Medulla oblongata (tissue), 1 donor: ENCODE measurements at regions not wholly inside any gene's neighbourhood (a gene's known extent, or its start where the extent isn't known, plus 50 kb on each side); places are given as distances from the start of the nearest gene placed in this dataset.
"Not testable (repeated sequence)": the region's sequence is repeated elsewhere in the genome, so short reads cannot be mapped to it uniquely, and the experiment has no call there.

ENCODE experiments used
- DNase-seq: peaks from one replicate; pipeline ENCODE4 v3.0.0-alpha.2; 2015; ENCODE audit errors: extremely low spot score

GRCh38 chr5:174482607-174483024, 241.8 kb upstream of the MSX2 start:
- no peak for DNase-seq

GRCh38 chr5:174483411-174483810, 241.0 kb upstream of the MSX2 start:
- DNase-seq = no peak

DNA sequence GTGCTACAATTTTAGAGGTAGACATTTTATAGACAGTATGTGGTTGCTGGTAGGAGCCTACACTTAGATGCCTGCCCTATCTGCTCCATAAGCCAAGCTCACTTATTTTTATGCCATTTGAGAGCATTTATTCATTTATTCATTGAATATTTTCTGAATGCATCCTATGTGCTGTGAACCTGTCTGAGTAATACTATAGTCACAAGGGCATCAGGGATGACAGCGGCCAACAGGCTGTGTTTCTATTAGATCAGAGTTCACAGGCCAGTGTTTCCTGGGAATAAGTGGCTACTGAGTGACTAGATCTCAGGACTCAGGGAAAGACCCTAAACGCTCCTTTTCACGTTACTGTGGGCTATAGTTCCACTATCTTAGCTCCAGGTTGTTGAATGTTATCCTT, 235.2 kb upstream of the MSX2 start:
- no peak for DNase-seq

DNA sequence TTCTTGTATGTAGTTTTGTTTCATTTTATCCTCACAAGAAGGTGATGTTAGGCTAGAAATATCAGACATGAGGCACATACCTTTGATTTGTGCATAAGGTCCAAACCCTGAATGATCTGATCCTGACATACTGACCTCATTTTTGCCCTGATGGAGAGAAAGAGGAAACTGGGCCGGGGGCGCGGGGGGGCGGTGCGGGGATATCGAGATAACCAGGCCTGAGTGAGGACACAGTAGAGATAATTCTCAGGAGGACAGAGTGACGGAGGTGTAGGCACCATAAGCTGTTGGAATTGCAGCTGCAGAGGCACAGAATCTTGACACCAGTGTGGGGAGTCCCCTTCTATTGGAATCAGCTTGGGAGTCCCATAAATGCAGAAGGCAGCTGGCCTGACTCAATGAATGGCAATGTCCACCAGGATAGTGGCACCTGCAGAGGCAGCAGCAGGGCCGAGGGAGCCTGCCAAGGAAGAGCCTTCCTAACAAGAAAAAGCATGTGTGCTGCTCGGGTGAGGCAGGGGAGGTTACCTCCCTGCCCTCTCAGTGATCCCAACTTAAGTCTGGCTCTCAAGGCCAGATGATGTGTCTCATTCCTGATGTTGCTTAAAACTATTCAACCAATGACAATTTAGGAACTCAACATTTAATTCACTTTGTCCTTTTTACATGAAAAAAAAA, 234.3 kb upstream of the MSX2 start:
- DNase-seq = no peak

DNA sequence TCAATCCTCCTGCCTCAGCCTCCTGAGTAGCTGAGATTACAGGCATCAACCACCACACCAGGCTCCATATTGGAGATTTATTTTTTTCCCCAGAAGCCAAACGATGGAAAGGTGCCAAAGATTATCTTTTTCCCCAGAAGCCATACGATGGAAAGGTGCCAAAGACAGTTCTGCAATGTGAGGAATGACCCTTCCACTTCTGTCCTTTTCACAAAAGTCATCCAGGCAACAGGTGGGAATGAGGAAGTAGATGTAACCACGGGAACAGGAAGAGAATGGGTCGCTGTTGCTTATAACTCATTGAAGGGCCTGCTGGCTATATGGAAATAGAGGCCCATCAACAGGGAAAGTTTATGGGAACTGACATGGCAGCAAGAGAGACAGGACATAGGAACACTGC, 233.7 kb upstream of the MSX2 start:
- no peak for DNase-seq

DNA sequence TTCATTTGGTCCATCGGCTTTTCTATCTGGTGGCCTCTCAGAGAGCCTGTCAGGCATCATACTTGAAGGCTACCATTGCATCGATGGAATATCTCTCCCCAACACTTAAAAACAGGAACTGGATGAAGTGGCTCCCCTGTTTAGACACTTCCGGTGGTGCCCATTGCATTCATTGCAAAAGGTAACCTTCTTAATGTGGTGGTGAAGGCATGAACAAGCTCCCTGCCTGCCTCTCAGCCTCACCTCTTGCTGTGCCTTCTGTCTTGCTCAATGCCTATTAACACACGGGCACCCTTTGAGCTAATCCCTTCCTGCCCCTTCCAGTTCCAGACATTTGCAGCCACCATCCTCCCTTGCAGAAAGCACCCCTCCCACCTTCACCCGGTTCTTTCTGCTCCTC, 233.1 kb upstream of the MSX2 start:
- no peak for DNase-seq

GRCh38 chr5:174491761-174492350, 232.5 kb upstream of the MSX2 start:
- DNase-seq = no peak

- no peak for DNase-seq
Observed at GRCh38 chr5:174493530-174493929, 230.9 kb upstream of the MSX2 start.

DNA sequence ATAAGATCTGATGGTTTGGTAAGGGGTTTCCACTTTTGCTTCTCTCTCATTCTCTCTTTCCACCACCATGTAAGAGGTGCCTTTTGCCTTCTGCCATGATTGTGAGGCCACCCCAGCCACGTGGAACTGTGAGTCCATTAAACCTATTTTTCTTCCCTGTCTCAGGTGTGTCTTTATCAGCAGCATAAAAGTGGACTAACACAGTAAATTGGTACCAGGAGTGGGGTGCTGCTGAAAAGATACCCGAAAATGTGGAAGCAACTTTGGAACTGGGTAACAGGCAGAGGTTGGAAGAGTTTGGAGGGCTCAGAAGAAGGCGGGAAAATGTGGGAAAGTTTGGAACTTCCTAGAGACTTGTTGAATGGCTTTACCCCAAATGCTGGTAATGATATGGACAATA, 226.4 kb upstream of the MSX2 start:
- not testable (repeated sequence) for DNase-seq

- not testable (repeated sequence) for DNase-seq
Observed at GRCh38 chr5:174498575-174498974, 225.8 kb upstream of the MSX2 start.

- peak; percentile 24 for DNase-seq
Observed at GRCh38 chr5:174500636-174501035, 223.7 kb upstream of the MSX2 start.

DNA sequence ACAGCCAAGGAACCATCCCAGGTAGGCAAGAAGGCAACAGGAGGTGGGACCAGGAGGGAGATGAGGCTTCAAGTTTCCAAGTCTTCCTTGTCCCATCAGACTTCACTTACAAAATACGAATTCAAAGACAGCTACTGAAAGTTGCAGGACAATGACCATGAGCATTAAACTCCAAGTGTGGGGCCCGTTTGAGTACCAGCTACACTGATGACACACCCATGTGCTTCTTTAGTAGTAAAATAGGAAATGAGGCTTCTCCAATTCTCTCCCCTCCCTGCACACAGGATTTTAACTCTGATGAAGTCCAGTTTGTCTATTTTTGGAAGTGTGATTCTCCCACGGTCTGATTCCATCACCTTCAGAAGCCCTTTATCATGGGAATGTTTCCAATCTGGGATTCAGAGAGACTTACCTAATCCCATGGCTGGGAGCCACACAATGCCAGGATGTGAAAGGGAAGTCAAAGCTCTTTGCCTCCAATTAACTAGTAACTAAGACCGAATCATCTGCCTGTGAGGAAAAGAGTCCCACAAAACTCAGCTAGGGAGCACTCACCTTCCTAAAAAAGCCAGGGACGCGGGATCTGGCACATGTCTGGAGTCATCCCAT, 222.8 kb upstream of the MSX2 start:
- no peak for DNase-seq

GRCh38 chr5:174503086-174503460, 221.3 kb upstream of the MSX2 start:
- no peak for DNase-seq

DNA sequence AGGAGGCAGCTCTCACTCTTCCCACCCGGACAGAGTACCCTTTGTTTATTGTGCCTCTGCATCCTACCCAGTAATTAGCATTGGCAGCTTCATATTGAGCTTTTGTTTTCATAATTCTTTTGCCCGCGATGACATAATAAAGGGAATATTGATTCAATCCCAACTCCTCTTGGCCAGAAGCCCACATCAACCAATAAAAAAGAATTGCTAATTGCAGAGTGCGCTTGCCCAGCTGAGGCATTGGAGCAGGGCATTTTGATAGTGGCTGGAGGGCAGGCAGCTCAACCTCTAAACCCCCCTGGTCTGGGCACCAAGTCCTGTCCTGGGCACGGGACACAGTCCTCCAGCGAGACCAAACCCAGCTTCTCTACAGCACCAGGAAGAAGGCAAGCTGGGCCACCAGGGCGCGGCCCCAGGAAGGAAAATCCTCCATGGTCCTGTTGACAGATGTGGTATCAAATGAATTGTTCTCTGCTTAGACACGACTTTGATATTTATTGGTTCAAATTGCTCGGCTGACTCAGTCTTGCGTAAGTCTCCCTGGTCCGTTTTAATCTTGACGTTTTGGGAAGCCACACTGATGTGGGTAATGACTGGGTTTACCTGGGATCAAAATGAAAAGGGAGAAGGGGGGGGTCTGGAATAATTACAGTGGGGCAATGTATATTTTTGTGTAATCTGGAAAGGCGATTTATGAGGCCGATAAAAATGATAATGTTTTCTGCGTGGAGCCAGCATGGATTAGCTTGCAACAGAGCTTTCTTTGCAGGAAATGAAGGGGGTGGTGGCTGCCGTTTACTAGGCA, 220.7 kb upstream of the MSX2 start:
- DNase-seq = peak; percentile 90

- peak; percentile 42 for DNase-seq
Observed at GRCh38 chr5:174504266-174504726, 220.1 kb upstream of the MSX2 start.

DNA sequence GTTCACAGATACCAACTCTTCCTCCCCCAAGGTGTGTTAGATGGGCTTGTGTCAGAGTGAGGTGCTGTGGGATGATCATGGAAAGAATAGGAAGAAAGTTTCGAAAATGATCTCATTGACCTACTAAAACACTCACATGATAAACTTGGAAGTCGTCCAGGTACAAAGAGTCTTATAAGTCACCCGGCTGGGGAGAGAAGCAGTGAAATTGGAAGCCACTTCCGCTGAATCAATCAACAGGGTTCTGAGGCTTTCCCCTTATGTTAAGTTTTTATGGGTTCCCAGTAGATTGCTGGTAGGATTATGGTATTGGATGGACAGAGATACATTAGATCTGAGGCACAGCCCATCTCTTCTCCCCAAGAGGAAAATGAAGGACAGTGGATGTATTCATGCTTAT, 218.8 kb upstream of the MSX2 start:
- DNase-seq = peak; percentile 14

- not testable (repeated sequence) for DNase-seq
Observed at GRCh38 chr5:174510782-174511453, 213.5 kb upstream of the MSX2 start.

- no peak for DNase-seq
Observed at GRCh38 chr5:174511714-174512253, 212.6 kb upstream of the MSX2 start.

- no peak for DNase-seq
Observed at GRCh38 chr5:174514325-174514724, 210.1 kb upstream of the MSX2 start.

- peak; percentile 18 for DNase-seq
Observed at GRCh38 chr5:174514983-174515394, 209.4 kb upstream of the MSX2 start.

GRCh38 chr5:174516741-174517140, 207.6 kb upstream of the MSX2 start:
- no peak for DNase-seq

DNA sequence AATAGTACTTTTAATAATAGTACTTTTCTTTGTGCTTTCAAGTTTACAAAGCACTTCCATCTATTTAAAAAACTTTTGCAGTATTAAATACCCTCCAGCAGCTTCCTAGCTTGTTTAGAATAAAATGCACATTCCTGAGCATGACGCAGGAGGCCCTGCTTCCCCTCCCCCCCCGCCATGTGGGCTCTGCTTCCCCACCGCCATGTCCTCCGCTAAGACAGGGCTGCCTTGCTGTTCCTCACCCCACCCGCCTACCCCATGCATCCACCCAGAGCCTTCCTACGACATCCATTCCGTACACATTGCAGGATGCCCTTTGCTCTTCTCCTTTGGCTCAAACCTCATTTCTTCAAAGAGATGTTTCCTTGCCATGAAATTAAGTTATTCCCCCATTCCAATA, 205.9 kb upstream of the MSX2 start:
- no peak for DNase-seq
